Endothelial cell of umbilical vein (primary cell): ENCODE measurements at regions not wholly inside any gene's neighbourhood (a gene's known extent, or its start where the extent isn't known, plus 50 kb on each side); places are given as distances from the start of the nearest gene placed in this dataset.

Experiments used
- CTCF ChIP-seq, 2 donors: IDR thresholded peaks; 1 replicate in 1 of 2; 2 replicates in 1 of 2; pipeline ENCODE4 v1.5.1; 2011; ENCODE audit warnings: low read length in 2 of 2, mild to moderate bottlenecking in 2 of 2, moderate library complexity in 2 of 2, control low read depth in 1 of 2, inconsistent platforms in 1 of 2, low read depth in 1 of 2; ENCODE audit not compliant: insufficient read depth in 1 of 2; ENCODE audit errors: extremely low read depth in 1 of 2
- EZH2 ChIP-seq: IDR thresholded peaks from 2 replicates; pipeline ENCODE4 v1.6.1; 2012; ENCODE audit warnings: borderline replicate concordance, low read depth, mild to moderate bottlenecking, moderate library complexity, low read length, inconsistent platforms; ENCODE audit not compliant: severe bottlenecking
- FOS ChIP-seq: IDR thresholded peaks from 2 replicates; pipeline ENCODE4 v1.6.1; 2011; ENCODE audit warnings: mild to moderate bottlenecking, low read length, moderate library complexity, borderline replicate concordance; ENCODE audit not compliant: insufficient read depth
- GATA2 ChIP-seq: IDR thresholded peaks from 2 replicates; pipeline ENCODE4 v1.7.0; 2011; ENCODE audit warnings: low read depth, mild to moderate bottlenecking, moderate library complexity, mixed read lengths, low read length; ENCODE audit not compliant: insufficient read length, insufficient read depth
- JUN ChIP-seq: IDR thresholded peaks from 2 replicates; pipeline ENCODE4 v1.6.1; 2011; ENCODE audit warnings: borderline replicate concordance, low read depth; ENCODE audit not compliant: insufficient read length, insufficient read depth
- MYC ChIP-seq: IDR thresholded peaks from one replicate; pipeline ENCODE4 v1.6.1; 2011; ENCODE audit warnings: mild to moderate bottlenecking, low read depth, low read length
- POLR2A ChIP-seq: IDR thresholded peaks from 2 replicates; pipeline ENCODE4 v1.6.1; 2012; ENCODE audit warnings: low read depth, mild to moderate bottlenecking, control low read depth, low read length
- POLR2AphosphoS5 ChIP-seq: IDR thresholded peaks from 2 replicates; pipeline ENCODE4 v1.6.1; 2012; ENCODE audit warnings: low read depth, mild to moderate bottlenecking, control low read depth, low read length, moderate library complexity; ENCODE audit not compliant: insufficient read depth
- TF ChIP-seq, protein P1 (sequence below): IDR thresholded peaks from 2 replicates; pipeline ENCODE4 v1.6.1; 2011; ENCODE audit not compliant: insufficient read depth, insufficient read length

DNA sequence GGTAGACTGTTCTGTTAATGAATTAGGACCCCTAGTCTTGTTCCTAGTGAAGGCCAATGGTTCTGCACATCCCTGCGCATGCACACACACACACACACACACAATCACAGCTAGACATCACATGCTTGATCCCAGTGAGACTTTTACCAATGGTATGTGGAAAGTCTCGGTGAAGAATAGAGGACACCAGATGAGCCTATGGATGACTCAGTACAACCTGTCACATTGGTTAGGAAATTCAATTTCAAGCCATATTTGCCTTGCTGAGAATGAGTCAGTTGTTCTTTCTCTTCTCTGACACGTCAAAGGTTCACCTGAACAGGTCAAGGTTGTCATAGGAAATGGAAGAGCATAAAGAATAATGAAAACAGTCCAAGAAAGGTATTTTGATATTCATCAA lies 122.0 kb downstream of the SLC17A6 start:
- TF ChIP-seq EZH2 (no peak), CTCF (IDR thresholded peaks at IDR 0.05; ENCODE audit: extremely low read depth in 1 of 2, insufficient read depth in 1 of 2, low read depth in 1 of 2, low read length in 2 of 2) (no peak), POLR2AphosphoS5 (no peak), POLR2A (no peak), FOS (no peak), JUN (no peak), MYC (no peak), GATA2 (no peak)
- TF ChIP-seq, protein P1, sequence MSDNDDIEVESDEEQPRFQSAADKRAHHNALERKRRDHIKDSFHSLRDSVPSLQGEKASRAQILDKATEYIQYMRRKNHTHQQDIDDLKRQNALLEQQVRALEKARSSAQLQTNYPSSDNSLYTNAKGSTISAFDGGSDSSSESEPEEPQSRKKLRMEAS = no peak
